ENCODE measurements at regions not wholly inside any gene's neighbourhood (a gene's known extent, or its start where the extent isn't known, plus 50 kb on each side); places are given as distances from the start of the nearest gene placed in this dataset.

DNA sequence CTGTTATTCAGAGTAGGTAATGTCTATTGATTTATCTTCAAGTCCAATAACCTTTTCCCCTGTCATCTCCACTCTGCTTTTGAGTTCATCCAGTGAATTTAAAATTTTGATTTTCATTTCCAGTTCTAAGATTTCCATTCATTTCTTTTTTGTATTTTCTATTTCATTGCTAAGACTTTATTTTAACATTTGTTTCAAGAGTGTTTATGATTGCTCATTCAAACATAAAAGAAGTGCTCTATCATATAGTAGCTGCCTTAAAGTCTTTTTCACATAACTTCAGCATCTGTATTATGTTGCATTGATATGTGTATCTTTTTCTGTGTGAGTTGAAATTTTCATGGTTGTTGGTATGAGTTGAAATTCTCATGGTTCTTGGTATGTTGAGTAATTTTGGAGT is 341.6 kb downstream of the SOX4 start:
- ChIA-PET POLR2A (no interaction called here), CTCF (interaction anchor here (1.5 kb wide), 1 partner anchor 1371 kb away, joined by 3 read pairs; no protein-coding TSS in a partner anchor)
- TF ChIP-seq EZH2 (IDR thresholded peaks at IDR 0.05; ENCODE audit: borderline replicate concordance, insufficient read depth, low read depth, low read length, poor library complexity, severe bottlenecking) = no peak
- TF ChIP-seq, protein P1, sequence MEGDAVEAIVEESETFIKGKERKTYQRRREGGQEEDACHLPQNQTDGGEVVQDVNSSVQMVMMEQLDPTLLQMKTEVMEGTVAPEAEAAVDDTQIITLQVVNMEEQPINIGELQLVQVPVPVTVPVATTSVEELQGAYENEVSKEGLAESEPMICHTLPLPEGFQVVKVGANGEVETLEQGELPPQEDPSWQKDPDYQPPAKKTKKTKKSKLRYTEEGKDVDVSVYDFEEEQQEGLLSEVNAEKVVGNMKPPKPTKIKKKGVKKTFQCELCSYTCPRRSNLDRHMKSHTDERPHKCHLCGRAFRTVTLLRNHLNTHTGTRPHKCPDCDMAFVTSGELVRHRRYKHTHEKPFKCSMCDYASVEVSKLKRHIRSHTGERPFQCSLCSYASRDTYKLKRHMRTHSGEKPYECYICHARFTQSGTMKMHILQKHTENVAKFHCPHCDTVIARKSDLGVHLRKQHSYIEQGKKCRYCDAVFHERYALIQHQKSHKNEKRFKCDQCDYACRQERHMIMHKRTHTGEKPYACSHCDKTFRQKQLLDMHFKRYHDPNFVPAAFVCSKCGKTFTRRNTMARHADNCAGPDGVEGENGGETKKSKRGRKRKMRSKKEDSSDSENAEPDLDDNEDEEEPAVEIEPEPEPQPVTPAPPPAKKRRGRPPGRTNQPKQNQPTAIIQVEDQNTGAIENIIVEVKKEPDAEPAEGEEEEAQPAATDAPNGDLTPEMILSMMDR (IDR thresholded peaks at IDR 0.05) = no peak
- no peak overlapping the region for H3K9ac ChIP-seq (ENCODE audit: low read length)
- no peak overlapping the region for H3K4me3 ChIP-seq (ENCODE audit: control extremely low read depth in 1 of 5, extremely low read depth in 1 of 5, insufficient read depth in 1 of 5, low read depth in 2 of 5, low read length in 4 of 5)
- no peaks in the 10 kb centered on the region for H3K36me3 ChIP-seq (replicated peaks in 1 of 2; ENCODE audit: control extremely low read depth in 1 of 2, control insufficient read depth in 1 of 2, extremely low read depth in 1 of 2, insufficient read depth in 2 of 2, low read length in 1 of 2)
- H3K4me2 ChIP-seq (replicated peaks; ENCODE audit: low read depth, low read length, poor library complexity, severe bottlenecking) = no peak overlapping the region
- peaks cover 2% of the 10 kb centered on the region for H3K9me3 Mint-ChIP-seq (ENCODE audit: insufficient read depth)
- H3K27ac ChIP-seq (ENCODE audit: low read length in 2 of 2) = no peak overlapping the region
- no peaks in the 10 kb centered on the region for H3K79me2 ChIP-seq (ENCODE audit: control insufficient read depth, insufficient read depth, low read length)
- H3K27ac Mint-ChIP-seq = no peak overlapping the region
- intact Hi-C loops (cut with micrococcal nuclease) = no loop called here
- peaks cover 2 to 12% (median 5%) of the 10 kb centered on the region in 3 donors for H3K9me3 ChIP-seq (ENCODE audit: control extremely low read depth in 1 of 3, control insufficient read depth in 2 of 3, insufficient read depth in 1 of 3, low read length in 2 of 3)
- no peak overlapping the region for H2AFZ ChIP-seq (ENCODE audit: insufficient read depth, low read depth, low read length, poor library complexity, severe bottlenecking)
- H3K4me3 Mint-ChIP-seq = no peak overlapping the region
- no peaks in the 10 kb centered on the region for H3K4me1 ChIP-seq (ENCODE audit: control insufficient read depth in 2 of 2, insufficient read depth in 2 of 2, low read length in 2 of 2)
- H3K27me3 ChIP-seq (replicated peaks in 1 of 4; ENCODE audit: control extremely low read depth in 1 of 4, control insufficient read depth in 3 of 4, insufficient read depth in 4 of 4, low read length in 3 of 4) = no peaks in the 10 kb centered on the region
- no peak for ATAC-seq (ENCODE audit: low read depth)
- H3K4me1 Mint-ChIP-seq = no peaks in the 10 kb centered on the region
- DNase-seq = no peak
- no peaks in the 10 kb centered on the region for H4K20me1 ChIP-seq (ENCODE audit: control insufficient read depth, insufficient read depth, low read length, poor library complexity, severe bottlenecking)
- H3K27me3 Mint-ChIP-seq = no peaks in the 10 kb centered on the region

DNA sequence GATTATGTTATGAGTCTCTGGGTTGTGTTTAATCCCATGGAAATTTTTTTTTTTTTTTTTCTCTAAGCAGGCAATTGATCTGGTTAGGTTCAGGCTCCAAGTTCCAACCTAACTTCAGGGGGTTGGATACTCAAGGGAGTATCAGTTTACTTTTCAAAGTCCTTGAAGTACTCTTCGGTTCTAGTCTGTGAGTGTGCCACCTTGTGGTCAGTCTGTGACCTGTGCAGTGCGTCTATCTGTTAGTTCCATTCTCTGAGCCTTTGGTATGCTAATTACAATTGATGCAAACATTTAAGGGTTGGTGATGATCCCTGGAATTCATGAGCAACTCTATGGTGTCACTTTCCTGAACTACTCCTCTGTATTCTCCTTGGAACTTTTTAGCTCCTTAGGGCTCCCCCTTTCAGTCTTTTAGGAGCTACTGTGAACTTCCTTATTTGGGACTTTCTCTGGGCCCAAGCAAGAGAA is 342.0 kb downstream of the SOX4 start:
- DNase-seq (peak; percentile 8), ATAC-seq (ENCODE audit: low read depth) (no peak)
- TF ChIP-seq, protein P1 (IDR thresholded peaks at IDR 0.05) = peak; percentile 24
- no peak for TF ChIP-seq EZH2 (IDR thresholded peaks at IDR 0.05; ENCODE audit: borderline replicate concordance, insufficient read depth, low read depth, low read length, poor library complexity, severe bottlenecking)
- no peak overlapping the region for H3K4me2 ChIP-seq (replicated peaks; ENCODE audit: low read depth, low read length, poor library complexity, severe bottlenecking)
- H3K79me2 ChIP-seq (ENCODE audit: control insufficient read depth, insufficient read depth, low read length) = no peaks in the 10 kb centered on the region
- no peak overlapping the region for H3K27ac ChIP-seq (ENCODE audit: low read length in 2 of 2)
- no peak overlapping the region for H3K4me3 Mint-ChIP-seq
- ChIA-PET POLR2A (no interaction called here), CTCF (interaction anchor here (1.5 kb wide), 1 partner anchor 1372 kb away, joined by 3 read pairs; no protein-coding TSS in a partner anchor)
- H3K27me3 ChIP-seq (replicated peaks in 1 of 4; ENCODE audit: control extremely low read depth in 1 of 4, control insufficient read depth in 3 of 4, insufficient read depth in 4 of 4, low read length in 3 of 4) = no peaks in the 10 kb centered on the region
- no peaks in the 10 kb centered on the region for H4K20me1 ChIP-seq (ENCODE audit: control insufficient read depth, insufficient read depth, low read length, poor library complexity, severe bottlenecking)
- H3K4me1 Mint-ChIP-seq = no peaks in the 10 kb centered on the region
- no peak overlapping the region for H3K4me3 ChIP-seq (ENCODE audit: control extremely low read depth in 1 of 5, extremely low read depth in 1 of 5, insufficient read depth in 1 of 5, low read depth in 2 of 5, low read length in 4 of 5)
- no peaks in the 10 kb centered on the region for H3K4me1 ChIP-seq (ENCODE audit: control insufficient read depth in 2 of 2, insufficient read depth in 2 of 2, low read length in 2 of 2)
- H3K27me3 Mint-ChIP-seq = no peaks in the 10 kb centered on the region
- no peaks in the 10 kb centered on the region for H3K36me3 ChIP-seq (replicated peaks in 1 of 2; ENCODE audit: control extremely low read depth in 1 of 2, control insufficient read depth in 1 of 2, extremely low read depth in 1 of 2, insufficient read depth in 2 of 2, low read length in 1 of 2)
- no peak overlapping the region for H3K9ac ChIP-seq (ENCODE audit: low read length)
- H3K9me3 Mint-ChIP-seq (ENCODE audit: insufficient read depth) = peaks cover 2% of the 10 kb centered on the region
- 66% methylated on average over 2 of the region's 2 CpGs for WGBS (ENCODE audit: insufficient coverage)
- H3K9me3 ChIP-seq (ENCODE audit: control extremely low read depth in 1 of 3, control insufficient read depth in 2 of 3, insufficient read depth in 1 of 3, low read length in 2 of 3) = peaks cover 2 to 12% (median 5%) of the 10 kb centered on the region in 3 donors
- H3K27ac Mint-ChIP-seq = no peak overlapping the region
- intact Hi-C loops (cut with micrococcal nuclease) = no loop called here
- no peak overlapping the region for H2AFZ ChIP-seq (ENCODE audit: insufficient read depth, low read depth, low read length, poor library complexity, severe bottlenecking)

All from B cell (primary cell).